ENCODE measurements at regions not wholly inside any gene's neighbourhood (a gene's known extent, or its start where the extent isn't known, plus 50 kb on each side); places are given as distances from the start of the nearest gene placed in this dataset.

DNA sequence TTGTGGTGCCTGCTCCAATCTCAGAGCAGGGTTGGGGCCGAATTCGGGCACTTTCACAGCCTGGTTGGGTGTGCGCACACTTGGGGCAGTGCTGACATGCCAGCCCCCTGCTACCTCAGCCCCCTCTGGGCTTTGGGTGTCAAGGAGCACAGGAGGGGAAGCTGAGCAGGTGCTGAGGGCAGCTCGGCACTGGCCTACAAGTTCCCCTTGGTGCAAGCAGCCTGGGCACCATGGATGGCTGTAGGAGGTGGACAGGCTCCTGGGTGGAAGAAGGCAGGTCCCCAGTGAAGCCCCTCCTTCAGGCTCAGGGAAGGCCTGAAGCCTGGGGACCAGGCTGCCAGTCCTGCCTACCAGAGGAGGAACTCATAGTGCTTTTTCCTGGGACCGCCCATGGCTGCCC is 326.6 kb downstream of the NDFIP2 start:
- Histone ChIP-seq H3K27me3 (ENCODE audit: control insufficient read depth, extremely low read depth, insufficient read depth, low read length) (no peaks in the 10 kb centered on the region), H3K36me3 (ENCODE audit: control insufficient read depth in 2 of 2, extremely low read depth in 1 of 2, insufficient read depth in 2 of 2, low read length in 2 of 2) (no peaks in the 10 kb centered on the region), H2AFZ (ENCODE audit: control insufficient read depth, low read length) (no peak overlapping the region), H3K79me2 (ENCODE audit: control insufficient read depth, insufficient read depth, low read length) (no peaks in the 10 kb centered on the region), H4K20me1 (ENCODE audit: control insufficient read depth, extremely low read depth, insufficient read depth, low read length) (no peaks in the 10 kb centered on the region), H3K27ac (ENCODE audit: control insufficient read depth, insufficient read depth, low read length) (no peak overlapping the region), H3K4me3 (ENCODE audit: control insufficient read depth in 2 of 3, extremely low read depth in 1 of 3, insufficient read depth in 2 of 3, low read depth in 1 of 3, low read length in 3 of 3) (no peak overlapping the region), H3K9me1 (ENCODE audit: control insufficient read depth, extremely low read depth, insufficient read depth, low read length) (no peaks in the 10 kb centered on the region), H3K9me3 (ENCODE audit: control insufficient read depth, low read depth, low read length) (no peaks in the 10 kb centered on the region), H3K4me1 (ENCODE audit: control insufficient read depth, extremely low read depth, insufficient read depth, low read length) (peaks cover 12% of the 10 kb centered on the region), H3K9ac (ENCODE audit: control insufficient read depth, extremely low read depth, insufficient read depth, low read length) (no peak overlapping the region), H3K4me2 (ENCODE audit: control insufficient read depth, extremely low read depth, insufficient read depth, low read depth, low read length) (no peak overlapping the region)
- no peak for DNase-seq (ENCODE audit: low read depth, low spot score)
- TF ChIP-seq EZH2 (IDR thresholded peaks at IDR 0.05; ENCODE audit: low read length): no peak
- TF ChIP-seq, protein P1, sequence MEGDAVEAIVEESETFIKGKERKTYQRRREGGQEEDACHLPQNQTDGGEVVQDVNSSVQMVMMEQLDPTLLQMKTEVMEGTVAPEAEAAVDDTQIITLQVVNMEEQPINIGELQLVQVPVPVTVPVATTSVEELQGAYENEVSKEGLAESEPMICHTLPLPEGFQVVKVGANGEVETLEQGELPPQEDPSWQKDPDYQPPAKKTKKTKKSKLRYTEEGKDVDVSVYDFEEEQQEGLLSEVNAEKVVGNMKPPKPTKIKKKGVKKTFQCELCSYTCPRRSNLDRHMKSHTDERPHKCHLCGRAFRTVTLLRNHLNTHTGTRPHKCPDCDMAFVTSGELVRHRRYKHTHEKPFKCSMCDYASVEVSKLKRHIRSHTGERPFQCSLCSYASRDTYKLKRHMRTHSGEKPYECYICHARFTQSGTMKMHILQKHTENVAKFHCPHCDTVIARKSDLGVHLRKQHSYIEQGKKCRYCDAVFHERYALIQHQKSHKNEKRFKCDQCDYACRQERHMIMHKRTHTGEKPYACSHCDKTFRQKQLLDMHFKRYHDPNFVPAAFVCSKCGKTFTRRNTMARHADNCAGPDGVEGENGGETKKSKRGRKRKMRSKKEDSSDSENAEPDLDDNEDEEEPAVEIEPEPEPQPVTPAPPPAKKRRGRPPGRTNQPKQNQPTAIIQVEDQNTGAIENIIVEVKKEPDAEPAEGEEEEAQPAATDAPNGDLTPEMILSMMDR (optimal IDR thresholded peaks at IDR 0.05 in 1 of 3, IDR thresholded peaks at IDR 0.05 in 1 of 3, conservative IDR thresholded peaks at IDR 0.05 in 1 of 3; ENCODE audit: extremely low read depth in 1 of 3, insufficient read depth in 2 of 3, low read length in 3 of 3): no peak
- no peak for FAIRE-seq
- dilution Hi-C loops (cut with MboI; ENCODE audit: extremely low pct_ligation_motif_present, low sequenced_read_pairs): no loop called here

GRCh38 chr13:79806821-79807220 is 325.9 kb downstream of the NDFIP2 start:
- Histone ChIP-seq H3K4me3 (ENCODE audit: control insufficient read depth in 2 of 3, extremely low read depth in 1 of 3, insufficient read depth in 2 of 3, low read depth in 1 of 3, low read length in 3 of 3) (no peak overlapping the region), H3K4me1 (ENCODE audit: control insufficient read depth, extremely low read depth, insufficient read depth, low read length) (peaks cover 12% of the 10 kb centered on the region), H3K9ac (ENCODE audit: control insufficient read depth, extremely low read depth, insufficient read depth, low read length) (no peak overlapping the region), H3K9me1 (ENCODE audit: control insufficient read depth, extremely low read depth, insufficient read depth, low read length) (no peaks in the 10 kb centered on the region), H3K36me3 (ENCODE audit: control insufficient read depth in 2 of 2, extremely low read depth in 1 of 2, insufficient read depth in 2 of 2, low read length in 2 of 2) (no peaks in the 10 kb centered on the region), H4K20me1 (ENCODE audit: control insufficient read depth, extremely low read depth, insufficient read depth, low read length) (no peaks in the 10 kb centered on the region), H3K4me2 (ENCODE audit: control insufficient read depth, extremely low read depth, insufficient read depth, low read depth, low read length) (no peak overlapping the region), H3K27ac (ENCODE audit: control insufficient read depth, insufficient read depth, low read length) (no peak overlapping the region), H3K79me2 (ENCODE audit: control insufficient read depth, insufficient read depth, low read length) (no peaks in the 10 kb centered on the region), H2AFZ (ENCODE audit: control insufficient read depth, low read length) (no peak overlapping the region), H3K9me3 (ENCODE audit: control insufficient read depth, low read depth, low read length) (no peaks in the 10 kb centered on the region), H3K27me3 (ENCODE audit: control insufficient read depth, extremely low read depth, insufficient read depth, low read length) (no peaks in the 10 kb centered on the region)
- dilution Hi-C loops (cut with MboI; ENCODE audit: extremely low pct_ligation_motif_present, low sequenced_read_pairs): no loop called here
- DNase-seq (ENCODE audit: low read depth, low spot score) (no peak), FAIRE-seq (no peak)
- no peak for TF ChIP-seq EZH2 (IDR thresholded peaks at IDR 0.05; ENCODE audit: low read length)
- TF ChIP-seq, protein P1 (optimal IDR thresholded peaks at IDR 0.05 in 1 of 3, IDR thresholded peaks at IDR 0.05 in 1 of 3, conservative IDR thresholded peaks at IDR 0.05 in 1 of 3; ENCODE audit: extremely low read depth in 1 of 3, insufficient read depth in 2 of 3, low read length in 3 of 3): no peak

Data from keratinocyte (primary cell).